ENCODE measurements at regions not wholly inside any gene's neighbourhood (a gene's known extent, or its start where the extent isn't known, plus 50 kb on each side); places are given as distances from the start of the nearest gene placed in this dataset.

- TF ChIP-seq CTCF (IDR thresholded peaks at IDR 0.05; ENCODE audit: low read depth, low read length, poor library complexity, severe bottlenecking) (no peak), EZH2phosphoT487 (IDR thresholded peaks at IDR 0.05; ENCODE audit: borderline replicate concordance, low read length) (no peak)
Observed at GRCh38 chr3:68482565-68482964, 449.8 kb downstream of the TAFA4 start.
